Ovary (tissue), 7 donors: ENCODE measurements at regions not wholly inside any gene's neighbourhood (a gene's known extent, or its start where the extent isn't known, plus 50 kb on each side); places are given as distances from the start of the nearest gene placed in this dataset.

ENCODE experiments used
- DNase-seq, 5 donors: peaks; one replicate each; pipeline ENCODE4 v3.0.0-alpha.2; 2019 to 2020
- H3K27ac ChIP-seq, 2 donors: fragments of 200-600 bp; one replicate each; pipeline versions ENCODE4 v1.5.1 to v1.8.0; 2019 to 2022
- H3K27me3 ChIP-seq: fragments of 200-600 bp; one replicate; pipeline ENCODE4 v1.8.0; 2022
- H3K36me3 ChIP-seq: fragments of 200-600 bp; sonication (generic); one replicate; pipeline ENCODE4 v1.5.1; 2019
- H3K4me1 ChIP-seq: one replicate; pipeline ENCODE4 v1.8.1; 2013; ENCODE audit warnings: mild to moderate bottlenecking, moderate library complexity; ENCODE audit not compliant: insufficient read depth
- H3K4me3 ChIP-seq: fragments of 200-600 bp; sonication (generic); one replicate; pipeline ENCODE4 v1.5.1; 2017
- H3K9me3 ChIP-seq, 2 donors: fragments of 200-600 bp in 1 of 2; sonication (generic) in 1 of 2; one replicate each; pipeline versions ENCODE4 v1.5.1 to v1.8.1; 2013 to 2019; ENCODE audit warnings: mild to moderate bottlenecking in 1 of 2, moderate library complexity in 1 of 2
- CTCF ChIP-seq, 3 donors: fragments of 450-650 bp in 2 of 3; fragments of 200-600 bp in 1 of 3; IDR thresholded peaks; one replicate each; pipeline versions ENCODE4 v1.5.1 to v1.8.0; 2016 to 2022; ENCODE audit warnings: antibody characterized with exemption in 3 of 3, mild to moderate bottlenecking in 1 of 3
- EP300 ChIP-seq: sonication (generic); formaldehyde crosslinking; IDR thresholded peaks from one replicate; pipeline ENCODE4 v1.6.1; 2017; ENCODE audit warnings: antibody characterized with exemption
- POLR2A ChIP-seq: fragments of 450-650 bp; IDR thresholded peaks from one replicate; pipeline ENCODE4 v1.6.1; 2017; ENCODE audit warnings: antibody characterized with exemption, mild to moderate bottlenecking, moderate library complexity
- WGBS, 3 donors: extraction: QIAGEN DNeasy Blood & Tissue Kit in 1 of 3; methylation state at CpG; one replicate each; pipeline versions ENCODE4 v1.1.5 to v1.1.7; 2013 to 2017; 5-methylcytosine and 5-hydroxymethylcytosine counted together
- intact Hi-C, 4 donors: fragments of 100-400 bp; cut with DNase I; formaldehyde crosslinking; loops; one replicate each; pipeline versions ENCODE4 v1.11.0 to v1.15.1; 2022 to 2023
- donor health status: DM: no; HTN: no; CAD: no; lungs with moderate emphysema.
- donor health status: DM: no; HTN: no; CAD: no.
- donor health status: Bipolar disorder and iron deficiency.
- donor health status: DM: no; HTN: no; CAD: no.
- donor health status: DM: yes; HTN: yes; CAD: no.

- DNase-seq, result no peak
- intact Hi-C loops, result no loop called here
- TF ChIP-seq POLR2A, result no peak
- TF ChIP-seq CTCF (IDR thresholded peaks at IDR 0.05), result no peak
- TF ChIP-seq EP300, result no peak
- Histone ChIP-seq H3K4me1 (no peaks in the 10 kb centered on the region), H3K9me3 (no peaks in the 10 kb centered on the region), H3K36me3 (no peaks in the 10 kb centered on the region), H3K27ac (no peak overlapping the region), H3K27me3 (no peaks in the 10 kb centered on the region), H3K4me3 (no peak overlapping the region)
- 73 to 89% (median 81%) methylated on average over 3 of the region's 3 CpGs for WGBS, 3 donors
These were observed 605.4 kb downstream of the MED13L start for GRCh38 chr12:115672086-115672485.

GRCh38 chr12:115670869-115671268 lies 606.6 kb downstream of the MED13L start:
- intact Hi-C loops, result no loop called here

GRCh38 chr12:115667116-115667515 lies 610.4 kb downstream of the MED13L start:
- no peaks in the 10 kb centered on the region for H3K36me3 ChIP-seq
- WGBS, 3 donors, result 14 to 20% (median 14%) methylated on average over 1 of the region's 1 CpG
- TF ChIP-seq POLR2A (no peak), CTCF (IDR thresholded peaks at IDR 0.05) (no peak), EP300 (no peak)
- H3K4me1 ChIP-seq, result no peaks in the 10 kb centered on the region
- H3K27me3 ChIP-seq, result no peaks in the 10 kb centered on the region
- intact Hi-C loops, result no loop called here
- H3K4me3 ChIP-seq, result no peak overlapping the region
- DNase-seq, result no peak
- H3K9me3 ChIP-seq, result no peaks in the 10 kb centered on the region
- H3K27ac ChIP-seq, result no peak overlapping the region

More at GRCh38 chr12:115670869-115671268, 606.6 kb downstream of the MED13L start:
- Histone ChIP-seq H3K36me3 (no peaks in the 10 kb centered on the region), H3K9me3 (no peaks in the 10 kb centered on the region), H3K4me3 (no peak overlapping the region), H3K4me1 (no peaks in the 10 kb centered on the region), H3K27ac (no peak overlapping the region), H3K27me3 (no peaks in the 10 kb centered on the region)
- DNase-seq, result no peak
- TF ChIP-seq POLR2A, result no peak
- no peak for TF ChIP-seq CTCF (IDR thresholded peaks at IDR 0.05)
- no peak for TF ChIP-seq EP300
- WGBS, 3 donors, result 65 to 86% (median 81%) methylated on average over 5 of the region's 5 CpGs

- Histone ChIP-seq H3K27ac (no peak overlapping the region), H3K36me3 (no peaks in the 10 kb centered on the region), H3K4me1 (no peaks in the 10 kb centered on the region), H3K9me3 (no peaks in the 10 kb centered on the region), H3K4me3 (no peak overlapping the region), H3K27me3 (no peaks in the 10 kb centered on the region)
- DNase-seq, result no peak
- TF ChIP-seq EP300 (no peak), CTCF (IDR thresholded peaks at IDR 0.05) (no peak), POLR2A (no peak)
- intact Hi-C loops, result no loop called here
These were observed 611.3 kb downstream of the MED13L start for GRCh38 chr12:115666168-115666567.

GRCh38 chr12:115661112-115661511 lies 616.4 kb downstream of the MED13L start:
- Histone ChIP-seq H3K4me3 (no peak overlapping the region), H3K27ac (no peak overlapping the region), H3K36me3 (no peaks in the 10 kb centered on the region), H3K9me3 (no peaks in the 10 kb centered on the region), H3K27me3 (no peaks in the 10 kb centered on the region), H3K4me1 (no peaks in the 10 kb centered on the region)
- WGBS, 3 donors, result 17 to 28% (median 20%) methylated on average over 2 of the region's 2 CpGs
- intact Hi-C loops, result no loop called here
- TF ChIP-seq POLR2A (no peak), EP300 (no peak), CTCF (IDR thresholded peaks at IDR 0.05) (no peak)
- no peak for DNase-seq
